ENCODE measurements at regions not wholly inside any gene's neighbourhood (a gene's known extent, or its start where the extent isn't known, plus 50 kb on each side); places are given as distances from the start of the nearest gene placed in this dataset.

GRCh38 chr2:144713410-144713809 is 193.5 kb upstream of the ZEB2 start:
- H3K4me3 ChIP-seq (ENCODE audit: low read depth, low read length), result no peak overlapping the region
- TF ChIP-seq CTCF (IDR thresholded peaks at IDR 0.05), result no peak
- H3K79me2 ChIP-seq, result no peaks in the 10 kb centered on the region
- H3K9me3 ChIP-seq (ENCODE audit: control insufficient read depth, low read length), result no peaks in the 10 kb centered on the region
- no peak overlapping the region for H3K27ac ChIP-seq
- H3K27me3 ChIP-seq (ENCODE audit: control insufficient read depth, insufficient read depth, low read length), result no peaks in the 10 kb centered on the region
- H3K4me2 ChIP-seq (ENCODE audit: low read length), result no peak overlapping the region
- H3K9ac ChIP-seq, result no peak overlapping the region
- H3K36me3 ChIP-seq (ENCODE audit: control insufficient read depth, insufficient read depth, low read length), result no peaks in the 10 kb centered on the region
- no peak overlapping the region for H2AFZ ChIP-seq
- H3K4me1 ChIP-seq, result no peaks in the 10 kb centered on the region

- H3K4me2 ChIP-seq (ENCODE audit: low read length), result no peak overlapping the region
- H2AFZ ChIP-seq, result no peak overlapping the region
- no peaks in the 10 kb centered on the region for H3K36me3 ChIP-seq (ENCODE audit: control insufficient read depth, insufficient read depth, low read length)
- no peaks in the 10 kb centered on the region for H3K9me3 ChIP-seq (ENCODE audit: control insufficient read depth, low read length)
- no peak overlapping the region for H3K27ac ChIP-seq
- H3K27me3 ChIP-seq (ENCODE audit: control insufficient read depth, insufficient read depth, low read length), result no peaks in the 10 kb centered on the region
- H3K4me1 ChIP-seq, result no peaks in the 10 kb centered on the region
- H3K79me2 ChIP-seq, result no peaks in the 10 kb centered on the region
- H3K4me3 ChIP-seq (ENCODE audit: low read depth, low read length), result no peak overlapping the region
- no peak for TF ChIP-seq CTCF (IDR thresholded peaks at IDR 0.05)
- no peak overlapping the region for H3K9ac ChIP-seq
These were observed 192.6 kb upstream of the ZEB2 start for GRCh38 chr2:144712550-144712940.

GRCh38 chr2:144711630-144712549 is 192.0 kb upstream of the ZEB2 start:
- Histone ChIP-seq H3K27me3 (ENCODE audit: control insufficient read depth, insufficient read depth, low read length) (no peaks in the 10 kb centered on the region), H3K4me3 (ENCODE audit: low read depth, low read length) (no peak overlapping the region), H3K27ac (no peak overlapping the region), H3K79me2 (no peaks in the 10 kb centered on the region), H3K4me2 (ENCODE audit: low read length) (no peak overlapping the region), H3K9ac (no peak overlapping the region), H2AFZ (no peak overlapping the region), H3K36me3 (ENCODE audit: control insufficient read depth, insufficient read depth, low read length) (no peaks in the 10 kb centered on the region), H3K4me1 (no peaks in the 10 kb centered on the region), H3K9me3 (ENCODE audit: control insufficient read depth, low read length) (no peaks in the 10 kb centered on the region)
- no peak for TF ChIP-seq CTCF (IDR thresholded peaks at IDR 0.05)

- no peaks in the 10 kb centered on the region for H3K79me2 ChIP-seq
- H3K27me3 ChIP-seq (ENCODE audit: control insufficient read depth, insufficient read depth, low read length), result no peaks in the 10 kb centered on the region
- no peak for TF ChIP-seq CTCF (IDR thresholded peaks at IDR 0.05)
- H3K9me3 ChIP-seq (ENCODE audit: control insufficient read depth, low read length), result no peaks in the 10 kb centered on the region
- no peak overlapping the region for H3K4me2 ChIP-seq (ENCODE audit: low read length)
- no peak overlapping the region for H3K9ac ChIP-seq
- no peak overlapping the region for H2AFZ ChIP-seq
- H3K36me3 ChIP-seq (ENCODE audit: control insufficient read depth, insufficient read depth, low read length), result no peaks in the 10 kb centered on the region
- H3K4me3 ChIP-seq (ENCODE audit: low read depth, low read length), result no peak overlapping the region
- H3K27ac ChIP-seq, result no peak overlapping the region
- no peaks in the 10 kb centered on the region for H3K4me1 ChIP-seq
These were observed 191.2 kb upstream of the ZEB2 start for GRCh38 chr2:144711084-144711483.

GRCh38 chr2:144708626-144709025 is 188.7 kb upstream of the ZEB2 start:
- Histone ChIP-seq H3K4me2 (ENCODE audit: low read length) (no peak overlapping the region), H3K27me3 (ENCODE audit: control insufficient read depth, insufficient read depth, low read length) (no peaks in the 10 kb centered on the region), H3K9me3 (ENCODE audit: control insufficient read depth, low read length) (no peaks in the 10 kb centered on the region), H3K4me1 (no peaks in the 10 kb centered on the region), H2AFZ (no peak overlapping the region), H3K9ac (no peak overlapping the region), H3K36me3 (ENCODE audit: control insufficient read depth, insufficient read depth, low read length) (no peaks in the 10 kb centered on the region), H3K4me3 (ENCODE audit: low read depth, low read length) (no peak overlapping the region), H3K27ac (no peak overlapping the region), H3K79me2 (no peaks in the 10 kb centered on the region)
- no peak for TF ChIP-seq CTCF (IDR thresholded peaks at IDR 0.05)

All from parathyroid adenoma (tissue), 2 donors.